Mammary epithelial cell (primary cell): ENCODE measurements at regions not wholly inside any gene's neighbourhood (a gene's known extent, or its start where the extent isn't known, plus 50 kb on each side); places are given as distances from the start of the nearest gene placed in this dataset.

Experiments
- CTCF ChIP-seq, 2 donors: IDR thresholded peaks in 1 of 2; conservative IDR thresholded peaks in 1 of 2; 2 replicates each; pipeline ENCODE4 v1.5.1; 2011 to 2012; ENCODE audit warnings: inconsistent platforms in 2 of 2, low read length in 2 of 2, mild to moderate bottlenecking in 2 of 2, control low read depth in 1 of 2, low read depth in 1 of 2; ENCODE audit not compliant: insufficient read depth in 1 of 2; ENCODE audit errors: extremely low read depth in 1 of 2
- EZH2 ChIP-seq: IDR thresholded peaks from 2 replicates; pipeline ENCODE4 v1.6.1; 2012; ENCODE audit warnings: low read length, inconsistent platforms, borderline replicate concordance

- TF ChIP-seq CTCF (conservative IDR thresholded peaks at IDR 0.05 in 1 of 2, IDR thresholded peaks at IDR 0.05 in 1 of 2; ENCODE audit: extremely low read depth in 1 of 2, insufficient read depth in 1 of 2, low read depth in 1 of 2, low read length in 2 of 2) = no peak
- no peak for TF ChIP-seq EZH2
Measured at GRCh38 chr4:36003051-36003450, 241.3 kb downstream of the ARAP2 start.
